HEK293 (cell line): ENCODE measurements at regions not wholly inside any gene's neighbourhood (a gene's known extent, or its start where the extent isn't known, plus 50 kb on each side); places are given as distances from the start of the nearest gene placed in this dataset.

Source experiments
- CTCF ChIA-PET: fragments of 350-600 bp; formaldehyde crosslinking; extraction: SDS; loops from one replicate; lab custom pipeline; 2021; ENCODE audit warnings: antibody characterized with exemption; lab: Yijun Ruan, JAX
- POLR2A ChIA-PET: fragments of 300-600 bp; formaldehyde crosslinking; extraction: SDS; loops from one replicate; lab custom pipeline; 2020; ENCODE audit warnings: antibody characterized with exemption, inconsistent platforms; lab: Yijun Ruan, JAX
- H3K27ac ChIP-seq: fragments of 200-500 bp; sonication (Bioruptor generic); 2 replicates; pipeline ENCODE4 v1.5.1; 2014; ENCODE audit warnings: low read depth, low read length, control low read depth, inconsistent platforms; ENCODE audit errors: extremely low read depth
- H3K36me3 ChIP-seq, 2 experiments: fragments of 200-500 bp in 1 of 2; sonication (Bioruptor generic) in 1 of 2; 1 replicate in 1 of 2; 2 replicates in 1 of 2; pipeline ENCODE4 v1.5.1; 2014 to 2017; ENCODE audit warnings: inconsistent platforms in 2 of 2, low read length in 2 of 2; ENCODE audit not compliant: control insufficient read depth in 2 of 2, insufficient read depth in 1 of 2
- H3K4me1 ChIP-seq: fragments of 200-500 bp; sonication (Bioruptor generic); 2 replicates; pipeline ENCODE4 v1.5.1; 2014; ENCODE audit warnings: mild to moderate bottlenecking, low read length, inconsistent platforms; ENCODE audit not compliant: control insufficient read depth, insufficient read depth
- H3K4me3 ChIP-seq: 2 replicates; pipeline ENCODE4 v1.5.1; 2011; ENCODE audit warnings: low read depth, mild to moderate bottlenecking, control low read depth, low read length, moderate library complexity
- H3K9me3 ChIP-seq: fragments of 200-500 bp; sonication (Bioruptor generic); 2 replicates; pipeline ENCODE4 v1.5.1; 2014; ENCODE audit warnings: low read depth, low read length, inconsistent platforms; ENCODE audit not compliant: control insufficient read depth, insufficient read depth
- GFI1B ChIP-seq: fragments of 450-650 bp; formaldehyde crosslinking; IDR thresholded peaks from 2 replicates; pipeline ENCODE4 v1.5.1; 2016; ENCODE audit warnings: missing biosample characterization, missing genetic modification characterization
- HOXC10 ChIP-seq: sonication (generic); formaldehyde crosslinking; IDR thresholded peaks from 2 replicates; pipeline ENCODE4 v1.8.1; 2023; ENCODE audit warnings: mild to moderate bottlenecking, missing genetic modification reagents
- PRDM1 ChIP-seq: fragments of 450-650 bp; formaldehyde crosslinking; IDR thresholded peaks from 2 replicates; pipeline ENCODE4; 2016; ENCODE audit warnings: missing biosample characterization, missing genetic modification characterization
- RBAK ChIP-seq: fragments of 450-650 bp; formaldehyde crosslinking; IDR thresholded peaks from 2 replicates; pipeline ENCODE4 v1.5.1; 2016; ENCODE audit warnings: missing biosample characterization, missing genetic modification characterization
- SALL2 ChIP-seq: fragments of 450-650 bp; formaldehyde crosslinking; IDR thresholded peaks from 2 replicates; pipeline ENCODE4 v1.5.0; 2017; ENCODE audit warnings: missing biosample characterization, mild to moderate bottlenecking, missing genetic modification characterization, borderline replicate concordance
- ZBTB49 ChIP-seq: fragments of 450-650 bp; formaldehyde crosslinking; IDR thresholded peaks from 2 replicates; pipeline ENCODE4 v1.5.1; 2016; ENCODE audit warnings: missing biosample characterization, missing genetic modification characterization, low read depth
- ZBTB8A ChIP-seq: fragments of 450-650 bp; formaldehyde crosslinking; IDR thresholded peaks from 2 replicates; pipeline ENCODE4 v1.5.1; 2016; ENCODE audit warnings: missing biosample characterization, missing genetic modification characterization
- ZNF146 ChIP-seq: fragments of 450-650 bp; formaldehyde crosslinking; IDR thresholded peaks from 2 replicates; pipeline ENCODE4 v1.5.1; 2016; ENCODE audit warnings: missing biosample characterization, missing genetic modification characterization
- ZNF148 ChIP-seq: fragments of 450-650 bp; formaldehyde crosslinking; IDR thresholded peaks from 2 replicates; pipeline ENCODE4 v1.5.0; 2017; ENCODE audit warnings: missing biosample characterization, missing genetic modification characterization, borderline replicate concordance
- ZNF274 ChIP-seq, 2 experiments: fragments of 200-500 bp in 1 of 2; fragments of 450-650 bp in 1 of 2; sonication (Bioruptor generic) in 1 of 2; formaldehyde crosslinking in 1 of 2; IDR thresholded peaks; 2 replicates each; pipeline versions ENCODE4 v1.5.1 to v1.6.1; 2014 to 2016; ENCODE audit warnings: borderline replicate concordance in 1 of 2, inconsistent platforms in 1 of 2, low read length in 1 of 2, missing biosample characterization in 1 of 2, missing genetic modification characterization in 1 of 2
- ZNF404 ChIP-seq: fragments of 450-650 bp; formaldehyde crosslinking; IDR thresholded peaks from 2 replicates; pipeline ENCODE4 v1.5.1; 2017; ENCODE audit warnings: missing biosample characterization, missing genetic modification characterization
- ZNF416 ChIP-seq: fragments of 450-650 bp; formaldehyde crosslinking; IDR thresholded peaks from 2 replicates; pipeline ENCODE4 v1.5.1; 2016; ENCODE audit warnings: missing biosample characterization, missing genetic modification characterization
- ZNF426 ChIP-seq: fragments of 450-650 bp; formaldehyde crosslinking; IDR thresholded peaks from 2 replicates; pipeline ENCODE4 v1.5.1; 2017; ENCODE audit warnings: missing biosample characterization, missing genetic modification characterization, mild to moderate bottlenecking, inconsistent platforms, moderate library complexity
- ZNF555 ChIP-seq: fragments of 450-650 bp; formaldehyde crosslinking; conservative IDR thresholded peaks from 2 replicates; pipeline ENCODE4 v1.5.1; 2017; ENCODE audit warnings: missing biosample characterization, mild to moderate bottlenecking, missing genetic modification characterization, inconsistent platforms
- ZNF623 ChIP-seq: fragments of 450-650 bp; formaldehyde crosslinking; IDR thresholded peaks from 2 replicates; pipeline ENCODE4 v1.5.1; 2016; ENCODE audit warnings: missing biosample characterization, missing genetic modification characterization
- ZNF629 ChIP-seq: fragments of 450-650 bp; formaldehyde crosslinking; IDR thresholded peaks from 2 replicates; pipeline ENCODE4 v1.5.1; 2017; ENCODE audit warnings: missing biosample characterization, missing genetic modification characterization
- ZNF76 ChIP-seq: fragments of 450-650 bp; formaldehyde crosslinking; IDR thresholded peaks from 2 replicates; pipeline ENCODE4; 2016; ENCODE audit warnings: low read depth, missing biosample characterization, missing genetic modification characterization, borderline replicate concordance

GRCh38 chr2:48178611-48179010 is 135.9 kb upstream of the FOXN2 start:
- ChIA-PET CTCF (no interaction called here), POLR2A (no interaction called here)
- no peaks in the 10 kb centered on the region for H3K9me3 ChIP-seq
- no peaks in the 10 kb centered on the region for H3K36me3 ChIP-seq
- H3K4me1 ChIP-seq, result no peaks in the 10 kb centered on the region
- no peak overlapping the region for H3K4me3 ChIP-seq
- no peak for TF ChIP-seq PRDM1 (tag by site-specific recombination)
- TF ChIP-seq SALL2 (tag by site-specific recombination), result no peak
- no peak for TF ChIP-seq ZNF416
- TF ChIP-seq HOXC10, result no peak
- no peak for TF ChIP-seq ZNF623 (tag by site-specific recombination)
- no peak for TF ChIP-seq ZNF404 (tag by site-specific recombination)
- no peak for TF ChIP-seq ZNF629 (tag by site-specific recombination)
- TF ChIP-seq RBAK (tag by site-specific recombination), result no peak
- no peak overlapping the region for H3K27ac ChIP-seq

GRCh38 chr2:48180557-48180956 is 133.9 kb upstream of the FOXN2 start:
- TF ChIP-seq ZNF555, result no peak
- TF ChIP-seq ZNF146 (tag by site-specific recombination), result no peak
- no peak for TF ChIP-seq ZBTB8A (tag by site-specific recombination)
- TF ChIP-seq ZNF426 (tag by site-specific recombination), result no peak
- no peak for TF ChIP-seq ZNF274 (IDR thresholded peaks at IDR 0.05; ENCODE audit: low read length)
- TF ChIP-seq ZNF274 (tag by site-specific recombination; IDR thresholded peaks at IDR 0.05; ENCODE audit: borderline replicate concordance), result no peak
- no peak for TF ChIP-seq ZNF76
- no peak for TF ChIP-seq GFI1B (tag by site-specific recombination)
- no peak for TF ChIP-seq ZBTB49 (tag by site-specific recombination)
- TF ChIP-seq ZNF148 (tag by site-specific recombination), result no peak
- POLR2A ChIA-PET, result no interaction called here
- Histone ChIP-seq H3K4me1 (no peaks in the 10 kb centered on the region), H3K36me3 (no peaks in the 10 kb centered on the region), H3K27ac (no peak overlapping the region), H3K4me3 (no peak overlapping the region), H3K9me3 (no peaks in the 10 kb centered on the region)
- CTCF ChIA-PET, result no interaction called here

GRCh38 chr2:48183276-48183675 is 131.2 kb upstream of the FOXN2 start:
- ChIA-PET POLR2A (no interaction called here), CTCF (no interaction called here)
- no peak for TF ChIP-seq ZNF404 (tag by site-specific recombination)
- Histone ChIP-seq H3K4me1 (no peaks in the 10 kb centered on the region), H3K36me3 (no peaks in the 10 kb centered on the region), H3K9me3 (no peaks in the 10 kb centered on the region), H3K27ac (no peak overlapping the region), H3K4me3 (no peak overlapping the region)
